ENCODE measurements at regions not wholly inside any gene's neighbourhood (a gene's known extent, or its start where the extent isn't known, plus 50 kb on each side); places are given as distances from the start of the nearest gene placed in this dataset.

GRCh38 chr17:70230850-70231640 lies 61.7 kb downstream of the KCNJ2 start:
- TF ChIP-seq, protein P1, sequence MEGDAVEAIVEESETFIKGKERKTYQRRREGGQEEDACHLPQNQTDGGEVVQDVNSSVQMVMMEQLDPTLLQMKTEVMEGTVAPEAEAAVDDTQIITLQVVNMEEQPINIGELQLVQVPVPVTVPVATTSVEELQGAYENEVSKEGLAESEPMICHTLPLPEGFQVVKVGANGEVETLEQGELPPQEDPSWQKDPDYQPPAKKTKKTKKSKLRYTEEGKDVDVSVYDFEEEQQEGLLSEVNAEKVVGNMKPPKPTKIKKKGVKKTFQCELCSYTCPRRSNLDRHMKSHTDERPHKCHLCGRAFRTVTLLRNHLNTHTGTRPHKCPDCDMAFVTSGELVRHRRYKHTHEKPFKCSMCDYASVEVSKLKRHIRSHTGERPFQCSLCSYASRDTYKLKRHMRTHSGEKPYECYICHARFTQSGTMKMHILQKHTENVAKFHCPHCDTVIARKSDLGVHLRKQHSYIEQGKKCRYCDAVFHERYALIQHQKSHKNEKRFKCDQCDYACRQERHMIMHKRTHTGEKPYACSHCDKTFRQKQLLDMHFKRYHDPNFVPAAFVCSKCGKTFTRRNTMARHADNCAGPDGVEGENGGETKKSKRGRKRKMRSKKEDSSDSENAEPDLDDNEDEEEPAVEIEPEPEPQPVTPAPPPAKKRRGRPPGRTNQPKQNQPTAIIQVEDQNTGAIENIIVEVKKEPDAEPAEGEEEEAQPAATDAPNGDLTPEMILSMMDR (IDR thresholded peaks at IDR 0.05; ENCODE audit: insufficient read depth, low read depth, low read length): no peak
- DNase-seq (ENCODE audit: low read depth): no peak
- no peak overlapping the region for H3K4me3 ChIP-seq (ENCODE audit: low read depth, low read length)

DNA sequence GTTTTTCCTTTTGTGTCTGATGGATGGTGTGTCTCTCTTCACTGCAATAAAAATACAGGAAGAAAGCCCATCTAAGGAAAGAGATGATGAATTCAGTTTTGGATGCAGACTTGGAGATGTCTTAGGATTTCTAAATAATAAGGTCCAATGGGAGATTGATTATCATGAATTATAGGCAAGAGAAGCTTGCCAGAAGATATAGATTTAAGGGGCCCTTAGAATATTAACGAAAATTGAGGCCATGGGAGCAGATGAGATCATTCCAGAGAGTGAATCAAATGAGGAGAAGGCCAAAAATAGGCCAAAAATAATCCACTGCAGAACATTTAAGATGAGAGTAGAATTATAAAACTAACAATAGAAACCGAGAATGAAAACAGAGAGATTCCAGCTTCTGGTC lies 63.1 kb downstream of the KCNJ2 start:
- TF ChIP-seq, protein P1 (IDR thresholded peaks at IDR 0.05; ENCODE audit: insufficient read depth, low read depth, low read length): no peak
- no peak for DNase-seq (ENCODE audit: low read depth)
- no peak overlapping the region for H3K4me3 ChIP-seq (ENCODE audit: low read depth, low read length)

DNA sequence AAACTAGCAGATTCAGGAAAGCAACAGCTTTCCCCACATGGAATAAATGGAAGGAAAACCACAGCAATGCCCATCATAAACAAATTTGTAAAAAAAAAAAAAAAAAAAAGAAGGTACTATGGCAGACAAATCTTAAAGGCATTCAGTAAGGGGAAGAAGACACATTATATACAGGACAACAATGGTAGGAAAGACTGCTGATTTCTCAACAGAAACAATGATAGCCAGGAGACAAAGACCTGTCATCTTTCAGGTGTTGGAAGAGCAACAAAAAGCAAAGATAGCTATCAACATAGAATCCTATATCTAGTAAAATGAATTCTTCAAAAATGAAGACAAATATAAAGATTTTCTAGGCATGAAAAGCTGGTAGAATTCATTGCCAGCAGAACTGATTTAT lies 65.9 kb downstream of the KCNJ2 start:
- TF ChIP-seq, protein P1 (IDR thresholded peaks at IDR 0.05; ENCODE audit: insufficient read depth, low read depth, low read length): no peak
- DNase-seq (ENCODE audit: low read depth): no peak
- no peak overlapping the region for H3K4me3 ChIP-seq (ENCODE audit: low read depth, low read length)

DNA sequence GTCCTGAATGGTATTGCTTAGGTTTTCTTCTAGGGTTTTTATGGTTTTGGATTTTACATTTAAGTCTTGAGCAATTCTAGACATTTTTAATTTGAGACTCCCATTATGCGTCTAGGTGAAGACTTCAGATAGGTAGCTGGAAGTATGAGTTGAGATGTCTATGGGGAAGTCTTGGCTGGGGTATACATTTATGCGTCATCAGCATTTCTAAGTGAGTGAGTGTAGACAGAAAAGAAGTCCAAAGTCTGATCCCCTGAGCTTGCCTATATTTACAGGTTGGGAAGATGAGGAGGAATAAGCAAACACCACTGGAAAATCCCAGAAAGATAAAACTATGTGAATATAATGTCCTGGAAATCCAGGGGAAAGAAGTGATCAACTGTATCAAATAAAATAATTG lies 68.9 kb downstream of the KCNJ2 start:
- no peak overlapping the region for H3K4me3 ChIP-seq (ENCODE audit: low read depth, low read length)
- DNase-seq (ENCODE audit: low read depth): no peak
- TF ChIP-seq, protein P1 (IDR thresholded peaks at IDR 0.05; ENCODE audit: insufficient read depth, low read depth, low read length): no peak

DNA sequence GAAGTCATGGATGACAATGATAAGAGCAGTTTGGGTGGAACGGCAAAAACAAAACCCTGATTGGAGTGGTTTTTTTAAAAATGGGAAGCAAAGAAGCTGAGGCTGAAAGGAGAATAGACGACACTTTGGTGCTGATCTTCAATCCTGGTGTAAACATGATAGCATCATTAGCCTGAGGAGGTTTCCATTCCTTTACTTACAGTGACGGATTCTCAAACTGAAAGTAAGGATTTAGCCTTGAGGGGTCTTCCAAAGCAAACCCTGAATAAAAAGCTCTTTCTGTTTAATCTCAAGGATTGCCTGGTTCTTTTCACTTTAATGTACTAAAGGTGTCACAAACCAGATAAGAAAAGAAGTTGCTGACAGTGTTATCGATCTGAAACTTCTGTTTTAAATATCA lies 69.3 kb downstream of the KCNJ2 start:
- TF ChIP-seq, protein P1 (IDR thresholded peaks at IDR 0.05; ENCODE audit: insufficient read depth, low read depth, low read length): no peak
- no peak for DNase-seq (ENCODE audit: low read depth)
- no peak overlapping the region for H3K4me3 ChIP-seq (ENCODE audit: low read depth, low read length)

- DNase-seq (ENCODE audit: low read depth): no peak
- no peak overlapping the region for H3K4me3 ChIP-seq (ENCODE audit: low read depth, low read length)
- TF ChIP-seq, protein P1 (IDR thresholded peaks at IDR 0.05; ENCODE audit: insufficient read depth, low read depth, low read length): no peak
Observed at GRCh38 chr17:70239391-70239826, 70.1 kb downstream of the KCNJ2 start.

- DNase-seq (ENCODE audit: low read depth): no peak
- no peak overlapping the region for H3K4me3 ChIP-seq (ENCODE audit: low read depth, low read length)
- TF ChIP-seq, protein P1 (IDR thresholded peaks at IDR 0.05; ENCODE audit: insufficient read depth, low read depth, low read length): no peak
Observed at GRCh38 chr17:70241071-70241470, 71.7 kb downstream of the KCNJ2 start.

Data from fibroblast of villous mesenchyme (primary cell).